Inflammatory macrophage treated with lipopolysaccharide for 4 hours (primary cell): ENCODE measurements at regions not wholly inside any gene's neighbourhood (a gene's known extent, or its start where the extent isn't known, plus 50 kb on each side); places are given as distances from the start of the nearest gene placed in this dataset.
"Not testable (repeated sequence)": the region's sequence is repeated elsewhere in the genome, so short reads cannot be mapped to it uniquely, and the experiment has no call there.

Experiments
- DNase-seq: peaks from one replicate; pipeline ENCODE4 v3.0.0-alpha.2; 2020

- DNase-seq: not testable (repeated sequence)
Observed at GRCh38 chr10:10727411-10727810, 290.3 kb upstream of the CELF2 start.

GRCh38 chr10:10727812-10728211 lies 289.9 kb upstream of the CELF2 start:
- DNase-seq: no peak

GRCh38 chr10:10730471-10731043 lies 287.1 kb upstream of the CELF2 start:
- no peak for DNase-seq

DNA sequence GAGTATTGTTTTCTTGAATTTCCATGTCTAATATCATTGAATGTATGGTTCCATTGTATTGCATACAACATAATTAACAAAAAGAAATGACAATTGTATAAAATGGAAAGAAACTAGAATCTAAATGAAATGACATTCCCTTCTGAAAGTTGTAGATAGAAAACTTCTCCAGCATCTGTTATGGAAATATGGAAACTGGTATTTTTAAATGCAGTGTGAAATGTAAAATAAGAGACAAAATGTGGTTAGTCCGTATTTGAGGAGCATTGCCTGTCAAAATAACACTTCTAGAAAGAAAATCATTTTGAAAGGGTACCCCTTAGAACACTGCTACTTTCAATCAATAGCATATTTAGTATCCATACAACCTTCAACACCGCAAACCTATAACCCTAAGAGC lies 286.3 kb upstream of the CELF2 start:
- no peak for DNase-seq

GRCh38 chr10:10734356-10735064 lies 283.2 kb upstream of the CELF2 start:
- peak; percentile 34 for DNase-seq

- no peak for DNase-seq
Observed at GRCh38 chr10:10745291-10745690, 272.4 kb upstream of the CELF2 start.

DNA sequence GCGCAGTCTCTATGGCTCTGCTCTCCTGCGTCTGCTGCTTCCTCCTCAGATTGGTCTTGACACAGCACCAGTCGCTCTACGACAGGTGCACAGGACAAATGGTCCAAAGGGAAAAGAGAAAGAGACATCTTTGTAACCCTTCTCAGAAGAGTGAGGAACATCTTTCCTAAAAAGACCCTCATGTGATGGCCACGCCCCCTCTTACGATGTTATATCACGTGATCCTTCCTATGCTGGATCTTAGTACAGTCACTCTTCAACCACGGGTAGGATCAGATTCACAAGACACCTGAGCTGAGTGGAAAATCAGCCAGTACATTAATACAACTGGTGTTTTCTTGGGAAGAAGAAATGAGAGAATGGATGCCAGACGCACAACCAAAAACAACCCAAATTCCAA lies 262.2 kb upstream of the CELF2 start:
- DNase-seq: no peak

DNA sequence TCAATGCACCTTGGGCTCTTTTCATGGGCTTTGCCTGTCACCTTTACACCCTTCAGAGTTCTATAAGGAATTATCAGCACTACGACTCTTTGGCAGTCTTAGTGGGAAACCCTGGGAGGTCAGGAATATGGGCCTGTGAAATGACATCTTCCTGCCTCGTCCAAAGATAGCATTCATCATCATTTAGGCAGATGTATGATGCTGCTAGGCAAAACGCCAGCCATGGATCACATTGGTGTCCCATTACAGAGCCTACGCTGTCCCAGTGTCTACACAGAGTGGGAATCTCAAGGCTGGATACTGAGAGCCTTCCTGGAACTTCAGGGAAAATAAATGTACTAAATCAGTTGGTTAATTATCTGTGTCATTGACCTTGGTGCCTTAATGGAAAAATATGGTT lies 259.4 kb upstream of the CELF2 start:
- DNase-seq: no peak

GRCh38 chr10:10759806-10760205 lies 257.9 kb upstream of the CELF2 start:
- not testable (repeated sequence) for DNase-seq

- no peak for DNase-seq
Observed at GRCh38 chr10:10765017-10765416, 252.7 kb upstream of the CELF2 start.

GRCh38 chr10:10772411-10772810 lies 245.3 kb upstream of the CELF2 start:
- no peak for DNase-seq

GRCh38 chr10:10772874-10773508 lies 244.7 kb upstream of the CELF2 start:
- no peak for DNase-seq

GRCh38 chr10:10774416-10774815 lies 243.3 kb upstream of the CELF2 start:
- DNase-seq: no peak

- no peak for DNase-seq
Observed at GRCh38 chr10:10776363-10776762, 241.3 kb upstream of the CELF2 start.

DNA sequence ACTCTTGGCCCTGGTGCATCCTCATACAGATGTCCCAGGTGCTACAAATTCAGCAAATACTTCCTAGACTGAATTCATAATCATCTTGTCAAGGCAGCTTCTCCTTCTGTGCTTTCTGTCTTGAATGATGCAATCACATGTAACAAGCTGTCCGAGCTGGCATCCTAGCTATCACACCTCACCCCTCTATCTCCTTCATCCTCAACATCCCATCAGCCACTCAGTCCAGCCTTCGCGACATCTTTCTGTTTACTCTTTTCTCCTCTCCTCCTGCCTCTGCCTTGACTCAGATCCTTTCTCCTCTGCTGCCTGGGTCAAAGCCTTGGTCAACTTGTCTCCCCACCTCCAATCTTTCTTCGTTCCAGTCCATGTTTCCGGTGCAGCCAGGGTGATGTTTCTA lies 240.4 kb upstream of the CELF2 start:
- no peak for DNase-seq

DNA sequence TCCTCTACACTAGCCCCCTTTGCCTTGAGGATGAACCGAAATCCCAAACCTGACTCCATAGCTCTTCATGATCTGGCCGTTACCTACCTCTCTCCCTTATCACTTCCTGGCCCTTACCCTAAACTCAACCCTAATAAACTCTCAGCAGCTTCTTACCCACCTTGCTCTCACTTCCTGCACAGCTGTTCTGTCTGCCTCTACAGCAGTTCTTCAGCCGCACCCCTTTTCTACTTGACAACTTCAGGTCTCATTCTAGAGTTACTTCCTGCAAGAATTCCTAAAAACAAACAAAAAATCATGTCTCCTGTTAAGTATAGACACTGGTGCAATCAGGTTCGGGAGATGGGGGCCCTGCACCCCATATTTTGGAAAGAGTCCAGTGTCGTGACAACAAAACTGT lies 239.9 kb upstream of the CELF2 start:
- no peak for DNase-seq

DNA sequence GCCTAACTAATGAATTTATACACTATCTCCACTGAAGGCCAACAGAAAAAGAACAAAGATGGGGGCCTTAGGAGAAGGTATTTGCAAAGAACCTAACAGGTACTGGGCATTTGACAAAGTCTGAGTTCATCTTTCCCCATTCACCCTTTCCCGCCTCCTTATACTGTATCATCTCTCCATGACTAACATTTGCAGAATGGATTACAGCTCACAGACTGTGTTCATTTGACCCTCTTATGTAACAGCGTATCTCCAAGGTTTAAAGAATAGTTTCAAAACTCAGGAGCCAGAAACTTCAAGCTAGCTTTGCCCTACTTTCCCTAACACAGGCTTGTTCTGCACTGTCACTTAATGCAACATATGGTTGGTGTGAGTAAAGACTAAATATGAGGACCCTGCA lies 238.7 kb upstream of the CELF2 start:
- DNase-seq: no peak

- DNase-seq: no peak
Observed at GRCh38 chr10:10779511-10779910, 238.2 kb upstream of the CELF2 start.

DNA sequence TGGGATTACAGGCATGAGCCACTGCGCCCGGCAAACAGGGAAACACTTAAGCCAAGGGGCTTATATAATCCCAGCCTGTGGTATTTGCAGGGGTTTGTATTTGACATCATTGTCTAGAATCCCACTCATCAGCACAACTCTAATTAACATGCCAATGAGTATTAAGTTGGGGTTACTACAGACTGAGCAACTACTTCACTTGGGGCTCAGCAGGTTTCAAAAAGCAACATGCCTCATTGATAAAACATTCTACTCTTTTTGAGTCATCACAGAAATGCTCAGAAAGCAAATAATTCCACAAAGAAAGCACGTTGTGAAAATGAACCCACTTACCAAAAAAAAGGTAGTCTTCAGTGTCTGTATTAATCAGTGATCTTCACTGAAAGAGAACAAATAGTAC lies 236.9 kb upstream of the CELF2 start:
- no peak for DNase-seq

- DNase-seq: no peak
Observed at GRCh38 chr10:10782603-10783002, 235.1 kb upstream of the CELF2 start.

DNA sequence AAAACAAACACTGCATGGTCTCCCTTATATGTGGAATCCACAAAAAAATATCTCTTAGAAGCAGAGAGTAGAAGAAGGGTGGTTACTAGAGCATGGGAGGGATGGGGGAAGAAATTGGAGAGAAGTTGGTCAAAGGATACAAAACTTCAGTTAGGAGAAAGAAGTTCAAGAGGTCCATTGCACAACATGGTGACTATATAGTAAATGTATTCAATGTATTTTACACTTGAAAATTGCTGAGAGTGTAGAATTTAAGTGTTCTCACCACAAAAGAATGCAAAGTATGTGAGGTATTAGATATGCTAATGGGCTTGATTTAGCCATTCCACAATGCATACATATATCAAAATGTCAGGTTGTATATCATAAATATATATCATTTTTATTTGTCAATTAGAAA lies 232.0 kb upstream of the CELF2 start:
- peak; percentile 58 for DNase-seq

- DNase-seq: peak; percentile 88
Observed at GRCh38 chr10:10786109-10787090, 231.3 kb upstream of the CELF2 start.

GRCh38 chr10:10787586-10787985 lies 230.1 kb upstream of the CELF2 start:
- DNase-seq: no peak
